ENCODE measurements at regions not wholly inside any gene's neighbourhood (a gene's known extent, or its start where the extent isn't known, plus 50 kb on each side); places are given as distances from the start of the nearest gene placed in this dataset.

DNA sequence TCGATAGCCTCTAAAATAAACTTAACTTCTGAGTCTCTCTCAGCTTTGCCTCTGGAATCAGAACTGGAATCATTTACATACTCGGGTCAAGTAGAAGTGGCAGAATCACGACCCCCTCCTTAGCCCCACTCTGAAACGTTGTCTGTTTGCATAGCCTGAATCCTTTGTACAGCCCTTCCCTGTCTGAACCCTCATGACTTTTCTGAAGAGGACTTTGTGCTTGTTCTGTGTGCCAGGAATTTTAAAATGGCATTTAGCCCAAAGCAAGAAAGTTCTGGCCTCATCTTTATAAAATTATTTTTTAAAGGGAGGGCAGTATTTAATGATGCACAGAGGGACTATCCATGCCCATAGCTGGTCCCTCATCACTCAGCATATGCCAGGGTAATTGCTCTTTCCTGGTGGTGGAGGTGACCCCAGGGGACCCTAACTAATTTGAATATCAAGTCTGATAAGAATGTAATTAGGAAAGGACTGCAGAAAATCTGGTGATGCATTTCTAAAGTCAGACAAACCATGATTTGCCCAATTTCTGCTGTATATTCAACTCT is 342.7 kb upstream of the TNRC6C start:
- peaks cover 0 to 6% (median 0%) of the 10 kb centered on the region in 5 experiments for H3K9me3 ChIP-seq (ENCODE audit: control extremely low read depth in 1 of 5, control insufficient read depth in 4 of 5, insufficient read depth in 2 of 5, low read depth in 1 of 5, low read length in 4 of 5)
- no peaks in the 10 kb centered on the region for H3K36me3 ChIP-seq (ENCODE audit: control insufficient read depth in 4 of 4, insufficient read depth in 4 of 4, low read length in 3 of 4)
- no peak for DNase-seq
- no peak overlapping the region for H3K27ac ChIP-seq (ENCODE audit: insufficient read depth in 1 of 2, low read depth in 1 of 2, low read length in 2 of 2, poor library complexity in 1 of 2, severe bottlenecking in 2 of 2)
- ChIA-PET POLR2A (no interaction called here), CTCF (no interaction called here)
- 100% methylated on average over 4 of the region's 4 CpGs for WGBS (ENCODE audit: insufficient coverage)
- H3K4me1 ChIP-seq (ENCODE audit: control extremely low read depth in 1 of 4, control insufficient read depth in 4 of 4, insufficient read depth in 4 of 4, low read length in 3 of 4), result peaks cover 4 to 15% (median 10%) of the 10 kb centered on the region in 4 experiments
- H3K27me3 ChIP-seq (replicated peaks in 2 of 5; ENCODE audit: control insufficient read depth in 4 of 5, insufficient read depth in 5 of 5, low read length in 4 of 5), result no peaks in the 10 kb centered on the region
- no peak overlapping the region for H3K4me3 ChIP-seq (ENCODE audit: control insufficient read depth in 1 of 7, extremely low read depth in 1 of 7, insufficient read depth in 4 of 7, low read depth in 2 of 7, low read length in 6 of 7)

DNA sequence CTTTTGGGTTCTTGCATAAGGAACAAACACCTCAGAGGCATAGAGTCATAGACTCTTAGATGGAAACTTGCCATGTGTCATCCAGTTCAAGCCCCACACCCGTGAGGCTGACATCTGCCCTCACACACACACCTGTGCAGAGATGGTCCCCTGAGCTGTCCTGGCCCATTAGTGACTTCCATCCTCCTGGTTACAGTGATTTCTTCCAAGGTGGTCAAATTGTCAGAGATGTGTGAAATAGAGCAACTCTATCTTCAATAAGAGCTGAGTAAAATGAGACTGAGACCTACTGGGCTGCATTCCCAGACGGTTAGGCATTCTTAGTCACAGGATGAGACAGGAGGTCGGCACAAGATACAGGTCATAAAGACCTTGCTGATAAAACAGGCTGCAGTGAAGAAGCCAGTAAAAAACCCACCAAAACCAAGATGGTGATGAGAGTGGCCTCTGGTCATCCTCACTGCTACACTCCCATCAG is 342.2 kb upstream of the TNRC6C start:
- Histone ChIP-seq H3K27ac (ENCODE audit: insufficient read depth in 1 of 2, low read depth in 1 of 2, low read length in 2 of 2, poor library complexity in 1 of 2, severe bottlenecking in 2 of 2) (no peak overlapping the region), H3K27me3 (replicated peaks in 2 of 5; ENCODE audit: control insufficient read depth in 4 of 5, insufficient read depth in 5 of 5, low read length in 4 of 5) (no peaks in the 10 kb centered on the region), H3K9me3 (ENCODE audit: control extremely low read depth in 1 of 5, control insufficient read depth in 4 of 5, insufficient read depth in 2 of 5, low read depth in 1 of 5, low read length in 4 of 5) (peaks cover 0 to 6% (median 0%) of the 10 kb centered on the region in 5 experiments), H3K4me3 (ENCODE audit: control insufficient read depth in 1 of 7, extremely low read depth in 1 of 7, insufficient read depth in 4 of 7, low read depth in 2 of 7, low read length in 6 of 7) (no peak overlapping the region), H3K4me1 (ENCODE audit: control extremely low read depth in 1 of 4, control insufficient read depth in 4 of 4, insufficient read depth in 4 of 4, low read length in 3 of 4) (peaks cover 1 to 10% (median 5%) of the 10 kb centered on the region in 4 experiments), H3K36me3 (ENCODE audit: control insufficient read depth in 4 of 4, insufficient read depth in 4 of 4, low read length in 3 of 4) (no peaks in the 10 kb centered on the region)
- WGBS (ENCODE audit: insufficient coverage), result 50% methylated on average over 2 of the region's 3 CpGs
- POLR2A ChIA-PET, result no interaction called here
- no peak for DNase-seq
- CTCF ChIA-PET, result no interaction called here

DNA sequence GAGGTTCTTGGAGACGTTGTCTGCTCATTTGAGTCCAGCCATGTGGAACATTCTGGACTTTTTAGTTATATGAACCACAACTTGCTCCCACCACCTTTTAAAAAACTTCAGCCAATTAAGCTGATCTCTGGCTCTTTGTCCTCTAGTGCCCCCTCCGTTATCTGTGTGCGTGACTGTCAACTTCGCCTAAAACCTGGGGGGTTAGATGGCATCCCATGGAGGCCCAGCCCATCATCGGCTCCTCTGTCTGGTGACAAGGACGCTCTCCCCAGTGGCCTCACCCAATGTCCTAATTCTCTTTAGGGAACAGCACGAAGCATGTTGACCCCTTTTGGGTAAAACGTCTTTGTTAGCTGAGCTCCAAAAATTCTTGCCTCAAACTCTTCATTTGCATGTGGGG is 341.0 kb upstream of the TNRC6C start:
- no peaks in the 10 kb centered on the region for H3K36me3 ChIP-seq (ENCODE audit: control insufficient read depth in 4 of 4, insufficient read depth in 4 of 4, low read length in 3 of 4)
- H3K9me3 ChIP-seq (ENCODE audit: control extremely low read depth in 1 of 5, control insufficient read depth in 4 of 5, insufficient read depth in 2 of 5, low read depth in 1 of 5, low read length in 4 of 5), result peaks cover 0 to 6% (median 0%) of the 10 kb centered on the region in 5 experiments
- H3K27me3 ChIP-seq (replicated peaks in 2 of 5; ENCODE audit: control insufficient read depth in 4 of 5, insufficient read depth in 5 of 5, low read length in 4 of 5), result no peaks in the 10 kb centered on the region
- peaks cover 0 to 3% (median 0%) of the 10 kb centered on the region in 4 experiments for H3K4me1 ChIP-seq (ENCODE audit: control extremely low read depth in 1 of 4, control insufficient read depth in 4 of 4, insufficient read depth in 4 of 4, low read length in 3 of 4)
- ChIA-PET POLR2A (no interaction called here), CTCF (no interaction called here)
- no peak overlapping the region for H3K4me3 ChIP-seq (ENCODE audit: control insufficient read depth in 1 of 7, extremely low read depth in 1 of 7, insufficient read depth in 4 of 7, low read depth in 2 of 7, low read length in 6 of 7)
- WGBS (ENCODE audit: insufficient coverage), result 98% methylated on average over 7 of the region's 8 CpGs
- no peak overlapping the region for H3K27ac ChIP-seq (ENCODE audit: insufficient read depth in 1 of 2, low read depth in 1 of 2, low read length in 2 of 2, poor library complexity in 1 of 2, severe bottlenecking in 2 of 2)
- no peak for DNase-seq

DNA sequence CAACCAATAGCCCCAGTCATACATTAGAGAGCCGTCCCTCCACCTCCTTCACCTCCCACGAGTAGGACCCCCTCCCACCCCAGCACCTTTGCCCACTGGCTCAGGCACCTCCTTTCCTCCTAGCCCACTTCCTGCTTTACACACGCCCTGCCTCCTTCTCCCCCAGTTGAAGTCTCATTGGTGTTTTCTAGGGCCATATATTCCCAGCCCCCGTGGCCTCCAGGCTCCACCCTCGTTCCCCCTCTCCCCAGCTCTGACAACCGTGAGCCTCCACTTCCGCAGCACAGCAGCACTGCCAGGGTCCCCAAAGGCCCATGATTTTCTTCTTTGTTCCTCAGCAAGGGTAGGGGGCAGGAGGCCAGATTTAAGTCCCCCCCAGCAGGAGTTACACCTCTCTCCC is 340.3 kb upstream of the TNRC6C start:
- Histone ChIP-seq H3K27me3 (replicated peaks in 2 of 5; ENCODE audit: control insufficient read depth in 4 of 5, insufficient read depth in 5 of 5, low read length in 4 of 5) (no peaks in the 10 kb centered on the region), H3K4me1 (ENCODE audit: control extremely low read depth in 1 of 4, control insufficient read depth in 4 of 4, insufficient read depth in 4 of 4, low read length in 3 of 4) (peaks cover 0 to 3% (median 0%) of the 10 kb centered on the region in 4 experiments), H3K36me3 (ENCODE audit: control insufficient read depth in 4 of 4, insufficient read depth in 4 of 4, low read length in 3 of 4) (no peaks in the 10 kb centered on the region), H3K4me3 (ENCODE audit: control insufficient read depth in 1 of 7, extremely low read depth in 1 of 7, insufficient read depth in 4 of 7, low read depth in 2 of 7, low read length in 6 of 7) (no peak overlapping the region), H3K9me3 (ENCODE audit: control extremely low read depth in 1 of 5, control insufficient read depth in 4 of 5, insufficient read depth in 2 of 5, low read depth in 1 of 5, low read length in 4 of 5) (peaks cover 0 to 6% (median 0%) of the 10 kb centered on the region in 5 experiments), H3K27ac (ENCODE audit: insufficient read depth in 1 of 2, low read depth in 1 of 2, low read length in 2 of 2, poor library complexity in 1 of 2, severe bottlenecking in 2 of 2) (no peak overlapping the region)
- 84% methylated on average over 7 of the region's 7 CpGs for WGBS (ENCODE audit: insufficient coverage)
- no peak for DNase-seq
- POLR2A ChIA-PET, result no interaction called here
- CTCF ChIA-PET, result interaction anchor here (2.0 kb wide), 1 partner anchor 75 kb away, joined by 4 read pairs; no protein-coding TSS in a partner anchor

DNA sequence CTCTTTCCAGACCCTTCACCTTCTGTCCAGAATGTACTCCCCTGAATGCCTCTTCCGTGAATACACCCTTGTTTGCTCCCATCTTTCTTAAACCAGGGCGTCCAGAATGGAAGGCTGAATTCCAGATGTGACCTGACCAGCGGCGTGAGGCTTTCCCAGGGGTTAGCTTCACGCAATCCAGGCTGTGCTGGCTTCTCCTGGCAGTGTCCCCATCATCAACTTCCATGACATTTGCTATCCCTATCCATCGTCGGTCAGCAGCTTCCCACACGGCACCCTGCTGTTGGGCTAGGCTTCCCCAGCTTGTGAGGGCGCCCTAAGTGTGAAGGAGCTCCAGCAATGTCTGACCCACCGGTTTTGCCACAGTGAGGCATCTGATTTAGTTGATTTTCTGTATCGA is 339.8 kb upstream of the TNRC6C start:
- ChIA-PET POLR2A (no interaction called here), CTCF (interaction anchor here (2.0 kb wide), 1 partner anchor 76 kb away, joined by 4 read pairs; no protein-coding TSS in a partner anchor)
- peaks cover 0 to 3% (median 0%) of the 10 kb centered on the region in 4 experiments for H3K4me1 ChIP-seq (ENCODE audit: control extremely low read depth in 1 of 4, control insufficient read depth in 4 of 4, insufficient read depth in 4 of 4, low read length in 3 of 4)
- WGBS (ENCODE audit: insufficient coverage), result 93% methylated on average over 11 of the region's 11 CpGs
- H3K27me3 ChIP-seq (replicated peaks in 2 of 5; ENCODE audit: control insufficient read depth in 4 of 5, insufficient read depth in 5 of 5, low read length in 4 of 5), result no peaks in the 10 kb centered on the region
- no peak for DNase-seq
- no peak overlapping the region for H3K27ac ChIP-seq (ENCODE audit: insufficient read depth in 1 of 2, low read depth in 1 of 2, low read length in 2 of 2, poor library complexity in 1 of 2, severe bottlenecking in 2 of 2)
- H3K9me3 ChIP-seq (ENCODE audit: control extremely low read depth in 1 of 5, control insufficient read depth in 4 of 5, insufficient read depth in 2 of 5, low read depth in 1 of 5, low read length in 4 of 5), result peaks cover 0 to 6% (median 0%) of the 10 kb centered on the region in 5 experiments
- no peak overlapping the region for H3K4me3 ChIP-seq (ENCODE audit: control insufficient read depth in 1 of 7, extremely low read depth in 1 of 7, insufficient read depth in 4 of 7, low read depth in 2 of 7, low read length in 6 of 7)
- no peaks in the 10 kb centered on the region for H3K36me3 ChIP-seq (ENCODE audit: control insufficient read depth in 4 of 4, insufficient read depth in 4 of 4, low read length in 3 of 4)

DNA sequence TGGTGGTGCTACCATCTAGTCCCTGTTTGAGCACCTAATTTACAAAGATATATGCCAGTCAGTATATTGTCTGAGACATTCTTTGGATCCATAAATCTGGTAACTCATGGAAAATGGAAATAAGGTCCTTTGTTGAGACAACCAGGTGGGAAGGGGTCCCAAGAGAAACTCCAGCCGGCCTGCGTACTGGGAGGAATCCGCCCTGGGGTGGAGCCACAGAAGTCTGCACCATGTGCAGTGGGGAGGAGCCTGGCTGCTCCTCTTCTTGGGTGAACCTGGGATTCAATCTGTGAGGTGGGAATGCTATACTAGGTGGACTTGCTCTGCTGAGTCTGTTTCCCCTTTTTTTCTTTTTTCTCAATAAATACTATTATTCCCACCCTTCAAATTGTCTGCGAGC is 339.2 kb upstream of the TNRC6C start:
- Histone ChIP-seq H3K9me3 (ENCODE audit: control extremely low read depth in 1 of 5, control insufficient read depth in 4 of 5, insufficient read depth in 2 of 5, low read depth in 1 of 5, low read length in 4 of 5) (peaks cover 0 to 6% (median 0%) of the 10 kb centered on the region in 5 experiments), H3K36me3 (ENCODE audit: control insufficient read depth in 4 of 4, insufficient read depth in 4 of 4, low read length in 3 of 4) (no peaks in the 10 kb centered on the region), H3K4me3 (ENCODE audit: control insufficient read depth in 1 of 7, extremely low read depth in 1 of 7, insufficient read depth in 4 of 7, low read depth in 2 of 7, low read length in 6 of 7) (no peak overlapping the region), H3K4me1 (ENCODE audit: control extremely low read depth in 1 of 4, control insufficient read depth in 4 of 4, insufficient read depth in 4 of 4, low read length in 3 of 4) (peaks cover 0 to 3% (median 0%) of the 10 kb centered on the region in 4 experiments), H3K27me3 (replicated peaks in 2 of 5; ENCODE audit: control insufficient read depth in 4 of 5, insufficient read depth in 5 of 5, low read length in 4 of 5) (no peaks in the 10 kb centered on the region), H3K27ac (ENCODE audit: insufficient read depth in 1 of 2, low read depth in 1 of 2, low read length in 2 of 2, poor library complexity in 1 of 2, severe bottlenecking in 2 of 2) (no peak overlapping the region)
- no peak for DNase-seq
- 100% methylated on average over 3 of the region's 4 CpGs for WGBS (ENCODE audit: insufficient coverage)
- ChIA-PET POLR2A (no interaction called here), CTCF (interaction anchor here (2.0 kb wide), 1 partner anchor 76 kb away, joined by 4 read pairs; no protein-coding TSS in a partner anchor)

DNA sequence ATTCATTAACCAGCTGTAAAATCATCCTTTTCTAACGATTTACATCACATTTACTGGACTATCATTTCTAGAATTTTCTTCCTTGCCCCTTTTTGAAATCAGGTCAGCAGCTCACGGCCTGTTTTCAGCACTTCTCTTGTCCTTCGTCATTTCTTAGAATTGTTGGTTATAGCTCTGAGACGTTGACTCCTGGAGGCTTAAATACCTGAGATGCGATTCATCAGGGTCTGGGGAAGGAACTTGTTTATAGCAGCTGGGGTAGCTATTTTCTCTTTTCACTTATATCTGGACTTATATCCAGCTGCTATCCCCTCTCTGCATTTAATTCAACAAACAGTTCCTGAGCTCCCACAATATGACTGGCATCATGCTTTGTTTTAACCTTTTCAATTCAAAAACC is 338.7 kb upstream of the TNRC6C start:
- H3K4me1 ChIP-seq (ENCODE audit: control extremely low read depth in 1 of 4, control insufficient read depth in 4 of 4, insufficient read depth in 4 of 4, low read length in 3 of 4), result peaks cover 0 to 3% (median 0%) of the 10 kb centered on the region in 4 experiments
- ChIA-PET CTCF (interaction anchor here (2.0 kb wide), 1 partner anchor 77 kb away, joined by 4 read pairs; no protein-coding TSS in a partner anchor), POLR2A (no interaction called here)
- no peaks in the 10 kb centered on the region for H3K36me3 ChIP-seq (ENCODE audit: control insufficient read depth in 4 of 4, insufficient read depth in 4 of 4, low read length in 3 of 4)
- no peak overlapping the region for H3K27ac ChIP-seq (ENCODE audit: insufficient read depth in 1 of 2, low read depth in 1 of 2, low read length in 2 of 2, poor library complexity in 1 of 2, severe bottlenecking in 2 of 2)
- no peak overlapping the region for H3K4me3 ChIP-seq (ENCODE audit: control insufficient read depth in 1 of 7, extremely low read depth in 1 of 7, insufficient read depth in 4 of 7, low read depth in 2 of 7, low read length in 6 of 7)
- H3K9me3 ChIP-seq (ENCODE audit: control extremely low read depth in 1 of 5, control insufficient read depth in 4 of 5, insufficient read depth in 2 of 5, low read depth in 1 of 5, low read length in 4 of 5), result peaks cover 0 to 6% (median 0%) of the 10 kb centered on the region in 5 experiments
- no peaks in the 10 kb centered on the region for H3K27me3 ChIP-seq (replicated peaks in 2 of 5; ENCODE audit: control insufficient read depth in 4 of 5, insufficient read depth in 5 of 5, low read length in 4 of 5)
- no peak for DNase-seq
- 100% methylated on average over 2 of the region's 5 CpGs for WGBS (ENCODE audit: insufficient coverage)
